ENCODE measurements at regions not wholly inside any gene's neighbourhood (a gene's known extent, or its start where the extent isn't known, plus 50 kb on each side); places are given as distances from the start of the nearest gene placed in this dataset.

DNA sequence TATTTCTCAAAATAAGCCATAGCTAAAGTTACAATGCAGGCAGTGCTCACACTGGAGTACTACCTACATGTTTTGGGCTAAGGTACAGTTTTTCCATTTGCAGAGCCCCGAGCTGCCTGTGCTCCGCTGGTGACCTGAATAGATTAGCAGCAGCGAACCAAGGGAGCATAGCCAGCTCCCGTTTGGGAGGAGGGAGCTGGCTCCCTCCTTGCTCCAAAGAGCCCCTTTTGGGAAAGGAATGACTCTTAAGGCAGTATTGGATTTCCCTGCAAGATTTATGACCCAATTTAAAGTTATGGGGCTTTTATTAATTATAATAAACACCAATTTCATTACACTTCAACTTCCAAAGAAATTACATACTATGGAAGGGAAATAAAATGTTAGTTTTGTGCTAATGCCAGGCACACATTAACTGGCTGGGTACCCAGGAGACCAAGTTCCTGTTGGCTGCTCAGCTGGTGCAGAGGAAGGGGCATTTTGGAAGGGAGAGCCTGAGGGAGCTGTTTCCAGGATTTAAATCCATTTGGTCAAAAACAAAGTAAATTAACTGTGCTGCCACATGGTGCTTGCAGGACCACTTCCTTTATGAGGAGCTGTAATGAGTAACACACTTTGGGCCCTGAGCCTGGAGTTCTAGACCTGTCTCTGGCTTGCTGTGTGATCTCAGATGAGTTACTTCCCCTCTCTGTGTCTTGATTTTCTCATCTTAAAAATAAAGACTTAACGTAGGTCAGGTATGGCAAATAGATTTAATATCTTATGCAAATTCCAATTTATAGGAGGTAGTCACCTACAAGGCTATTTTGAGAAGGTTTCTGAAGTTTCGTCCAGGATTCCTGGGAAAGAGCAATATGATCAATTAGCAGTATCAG is 362.1 kb upstream of the CCL2 start:
- no peak for DNase-seq (ENCODE audit: low read depth)
- TF ChIP-seq, protein P1, sequence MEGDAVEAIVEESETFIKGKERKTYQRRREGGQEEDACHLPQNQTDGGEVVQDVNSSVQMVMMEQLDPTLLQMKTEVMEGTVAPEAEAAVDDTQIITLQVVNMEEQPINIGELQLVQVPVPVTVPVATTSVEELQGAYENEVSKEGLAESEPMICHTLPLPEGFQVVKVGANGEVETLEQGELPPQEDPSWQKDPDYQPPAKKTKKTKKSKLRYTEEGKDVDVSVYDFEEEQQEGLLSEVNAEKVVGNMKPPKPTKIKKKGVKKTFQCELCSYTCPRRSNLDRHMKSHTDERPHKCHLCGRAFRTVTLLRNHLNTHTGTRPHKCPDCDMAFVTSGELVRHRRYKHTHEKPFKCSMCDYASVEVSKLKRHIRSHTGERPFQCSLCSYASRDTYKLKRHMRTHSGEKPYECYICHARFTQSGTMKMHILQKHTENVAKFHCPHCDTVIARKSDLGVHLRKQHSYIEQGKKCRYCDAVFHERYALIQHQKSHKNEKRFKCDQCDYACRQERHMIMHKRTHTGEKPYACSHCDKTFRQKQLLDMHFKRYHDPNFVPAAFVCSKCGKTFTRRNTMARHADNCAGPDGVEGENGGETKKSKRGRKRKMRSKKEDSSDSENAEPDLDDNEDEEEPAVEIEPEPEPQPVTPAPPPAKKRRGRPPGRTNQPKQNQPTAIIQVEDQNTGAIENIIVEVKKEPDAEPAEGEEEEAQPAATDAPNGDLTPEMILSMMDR (IDR thresholded peaks at IDR 0.05; ENCODE audit: insufficient read depth, low read depth, low read length, missing control alignments), result no peak

DNA sequence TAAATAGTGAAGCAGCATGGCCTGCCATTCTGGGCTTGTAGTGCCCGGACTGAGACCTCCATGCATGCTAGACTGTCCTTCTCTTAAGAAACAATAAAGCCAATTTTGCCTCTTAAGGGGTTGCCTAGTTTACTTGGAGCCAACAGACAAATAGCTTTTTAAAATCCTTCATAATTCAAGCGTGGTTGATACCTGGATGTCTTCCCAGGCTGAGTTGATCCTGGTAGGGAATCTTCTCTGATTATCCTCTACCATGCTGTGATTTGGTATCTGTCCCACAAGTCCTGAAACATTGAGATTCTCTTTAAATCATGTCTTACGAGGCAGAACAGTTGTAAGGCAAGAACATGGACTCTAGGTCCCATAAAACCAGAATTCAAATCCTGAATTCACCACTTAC is 359.6 kb upstream of the CCL2 start:
- DNase-seq (ENCODE audit: low read depth), result no peak
- no peak overlapping the region for H3K4me3 ChIP-seq (ENCODE audit: low read depth, low read length)
- TF ChIP-seq, protein P1 (IDR thresholded peaks at IDR 0.05; ENCODE audit: insufficient read depth, low read depth, low read length, missing control alignments), result no peak

More for the DNA sequence above, 362.1 kb upstream of the CCL2 start:
- H3K4me3 ChIP-seq (ENCODE audit: low read depth, low read length), result no peak overlapping the region

DNA sequence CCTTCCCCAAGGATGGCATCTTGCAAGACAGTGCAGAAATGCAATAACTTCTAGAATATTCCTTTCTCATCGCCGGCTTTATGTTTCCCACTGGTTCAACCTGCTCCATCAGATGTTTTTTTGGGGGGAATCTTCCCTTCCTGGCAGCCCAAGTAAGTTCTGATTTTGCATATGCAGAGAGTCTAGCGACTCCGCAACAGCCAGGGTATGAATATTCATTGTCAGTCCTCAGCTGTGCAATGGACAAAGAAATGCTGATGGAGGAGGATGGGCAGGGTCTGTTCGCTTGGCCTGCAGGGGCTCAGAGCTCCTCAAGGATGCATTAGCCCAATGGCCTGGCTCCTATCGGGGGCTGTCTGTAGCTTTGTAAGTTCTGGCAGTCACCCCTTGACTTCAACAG is 358.8 kb upstream of the CCL2 start:
- H3K4me3 ChIP-seq (ENCODE audit: low read depth, low read length), result no peak overlapping the region
- DNase-seq (ENCODE audit: low read depth), result no peak
- TF ChIP-seq, protein P1 (IDR thresholded peaks at IDR 0.05; ENCODE audit: insufficient read depth, low read depth, low read length, missing control alignments), result no peak

DNA sequence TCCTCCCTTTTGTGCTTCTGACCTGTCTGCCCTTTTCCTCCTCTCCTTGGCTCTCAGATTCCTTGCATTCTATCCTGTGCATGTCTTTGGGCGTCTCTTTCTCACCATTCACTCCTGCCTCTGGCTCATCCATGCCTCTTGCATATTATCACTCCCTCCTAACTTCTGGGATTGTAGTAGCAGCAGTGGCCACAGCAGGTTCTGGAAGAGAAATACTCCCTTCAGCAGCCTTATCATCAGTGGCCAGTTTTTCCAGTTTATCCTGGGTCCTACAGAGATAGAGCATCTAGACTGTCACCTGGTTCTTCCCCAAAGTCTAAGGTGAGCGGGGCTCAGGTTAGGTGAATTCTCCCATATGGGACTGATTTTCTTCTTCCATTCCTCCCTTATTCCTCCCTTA is 354.0 kb upstream of the CCL2 start:
- no peak for DNase-seq (ENCODE audit: low read depth)
- no peak overlapping the region for H3K4me3 ChIP-seq (ENCODE audit: low read depth, low read length)
- TF ChIP-seq, protein P1 (IDR thresholded peaks at IDR 0.05; ENCODE audit: insufficient read depth, low read depth, low read length, missing control alignments), result no peak

DNA sequence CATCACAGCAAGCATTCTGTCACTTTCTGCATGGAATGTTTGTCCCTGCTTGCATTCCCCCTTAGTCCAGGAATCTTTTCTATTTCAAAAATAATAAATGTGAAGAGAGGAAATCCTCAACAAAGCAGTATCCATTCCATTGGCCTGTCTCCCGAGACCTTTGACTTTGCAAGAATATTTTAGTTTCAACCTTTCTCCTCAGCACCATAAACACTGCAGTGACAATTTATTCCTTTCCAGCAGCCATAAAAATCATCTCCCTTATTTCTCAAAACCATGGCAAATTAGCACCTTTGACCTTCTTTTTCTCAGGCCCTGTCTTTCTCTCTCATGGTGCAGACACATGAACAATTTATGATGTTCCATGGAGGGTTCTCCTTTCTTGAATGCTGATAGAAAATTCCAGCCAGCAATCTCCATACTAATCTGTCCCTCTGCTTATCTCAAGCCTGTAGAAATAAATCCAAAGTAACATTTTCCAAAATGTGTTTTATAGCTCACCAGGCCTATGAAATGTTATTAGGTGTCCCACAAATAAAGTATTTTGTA is 352.1 kb upstream of the CCL2 start:
- DNase-seq (ENCODE audit: low read depth), result no peak
- TF ChIP-seq, protein P1 (IDR thresholded peaks at IDR 0.05; ENCODE audit: insufficient read depth, low read depth, low read length, missing control alignments), result no peak
- H3K4me3 ChIP-seq (ENCODE audit: low read depth, low read length), result no peak overlapping the region

DNA sequence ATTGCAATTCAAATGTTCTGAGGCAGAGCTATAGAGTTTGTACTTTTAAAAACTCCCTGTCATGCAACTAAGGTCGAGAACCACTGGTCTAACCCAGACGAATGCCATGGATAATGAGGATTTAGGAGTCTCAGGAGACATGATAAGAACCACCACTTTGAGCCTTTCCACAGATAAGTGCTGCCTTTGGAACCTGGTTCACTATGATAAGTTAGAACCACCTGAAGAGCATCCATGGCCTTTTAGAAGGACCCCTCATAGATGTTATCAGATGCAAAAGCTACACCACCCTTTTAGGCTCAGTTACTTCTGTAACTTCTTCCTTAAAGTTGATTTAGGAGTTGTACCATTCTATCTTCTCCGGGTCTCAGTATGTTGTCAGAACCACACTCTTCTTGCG is 350.6 kb upstream of the CCL2 start:
- no peak for DNase-seq (ENCODE audit: low read depth)
- TF ChIP-seq, protein P1 (IDR thresholded peaks at IDR 0.05; ENCODE audit: insufficient read depth, low read depth, low read length, missing control alignments), result no peak
- H3K4me3 ChIP-seq (ENCODE audit: low read depth, low read length), result no peak overlapping the region

Measured in GM12865 (cell line).